Mesenteric fat pad (tissue), 1 donor: ENCODE measurements at regions not wholly inside any gene's neighbourhood (a gene's known extent, or its start where the extent isn't known, plus 50 kb on each side); places are given as distances from the start of the nearest gene placed in this dataset.

Experiments used
- DNase-seq: peaks from one replicate; pipeline ENCODE4 v3.0.0-alpha.2; 2020; ENCODE audit warnings: low spot score
- donor health status: DM: yes; HTN: yes; CAD: no.

DNA sequence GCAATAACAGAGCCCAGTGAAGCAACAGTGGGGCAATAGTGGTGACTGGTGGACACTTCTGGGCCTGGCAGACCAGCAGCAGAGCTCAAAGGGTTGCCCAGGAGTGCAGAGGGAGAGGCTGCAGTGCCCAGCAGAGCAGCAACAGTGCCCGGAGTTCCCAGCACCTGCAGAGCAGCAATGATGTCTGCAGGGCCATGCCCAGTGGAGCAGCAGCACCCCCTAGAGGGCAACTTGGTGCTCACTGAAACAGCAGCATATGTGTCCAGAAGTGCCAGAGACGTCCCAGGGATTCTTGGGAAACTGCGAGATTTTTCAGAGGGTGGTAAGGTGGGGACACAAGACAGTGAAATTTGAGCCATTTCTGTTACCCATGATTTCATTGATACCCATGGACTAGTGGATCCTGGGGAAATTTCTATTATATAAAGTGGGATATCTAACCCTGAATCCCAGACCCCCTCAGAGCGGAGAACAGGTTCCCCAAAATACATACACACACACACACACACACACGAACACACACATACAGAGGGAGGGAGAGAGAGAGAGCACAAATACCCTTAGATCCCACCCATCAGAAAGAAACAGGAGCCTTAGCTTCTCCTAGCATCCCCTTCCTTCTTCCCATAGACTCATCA, 156.9 kb upstream of the GJB5 start:
- DNase-seq: no peak

DNA sequence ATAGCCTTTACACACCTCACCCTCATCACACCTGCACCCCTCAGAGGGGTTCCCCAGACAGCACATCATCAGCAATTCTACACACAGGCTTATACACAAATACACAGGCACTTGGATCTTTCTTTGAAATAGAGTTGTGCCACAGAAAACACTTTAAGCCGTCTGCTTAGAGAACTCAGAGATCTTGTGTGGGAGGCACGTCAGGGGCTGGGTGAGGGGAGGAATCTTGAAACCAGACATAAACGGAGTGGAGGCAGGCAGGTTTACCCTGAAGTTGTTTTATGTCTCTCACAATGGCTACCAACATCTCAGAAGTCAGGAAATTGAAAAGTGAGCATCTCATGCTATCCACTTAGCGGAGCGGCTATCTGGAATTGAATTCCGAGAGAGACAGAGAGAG, 151.9 kb upstream of the GJB5 start:
- no peak for DNase-seq

DNA sequence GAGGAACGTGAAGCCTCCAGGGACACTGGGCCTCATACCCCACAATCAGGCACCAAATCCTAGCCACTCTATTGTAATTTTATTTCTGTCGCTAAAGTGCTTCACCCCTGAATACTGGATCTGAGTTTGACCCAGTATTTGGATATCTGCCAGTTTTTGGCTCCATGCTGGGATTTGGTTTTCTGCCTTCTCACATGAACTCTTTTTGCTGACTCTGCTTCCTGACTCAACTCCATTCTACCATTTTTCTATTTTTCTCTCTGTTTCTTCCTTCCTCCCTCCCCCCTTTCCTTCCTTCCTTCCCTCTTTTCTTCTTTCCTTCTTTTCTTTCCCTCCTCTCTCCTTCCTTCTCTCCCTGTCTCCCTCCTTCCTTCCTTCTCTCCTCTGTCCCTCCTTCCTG, 151.3 kb upstream of the GJB5 start:
- no peak for DNase-seq

DNA sequence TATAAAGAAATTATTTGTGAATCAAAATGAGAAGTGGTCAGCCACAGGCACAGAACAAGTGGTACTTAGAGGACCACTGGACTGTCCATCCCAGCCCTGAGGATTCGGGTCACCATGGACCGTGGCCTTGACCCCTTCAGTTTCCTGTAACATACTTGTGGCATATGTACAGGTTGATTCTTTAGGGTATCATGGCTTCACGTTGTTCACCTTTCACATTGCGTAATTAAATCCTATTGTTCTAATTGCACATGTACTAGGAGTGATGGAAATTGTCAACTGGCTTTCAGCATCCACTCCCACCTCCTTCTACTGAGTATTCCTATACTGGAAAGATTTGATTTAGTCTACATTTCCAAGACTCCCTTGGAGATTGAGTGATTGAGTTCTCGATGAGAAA, 148.3 kb upstream of the GJB5 start:
- DNase-seq: no peak

DNA sequence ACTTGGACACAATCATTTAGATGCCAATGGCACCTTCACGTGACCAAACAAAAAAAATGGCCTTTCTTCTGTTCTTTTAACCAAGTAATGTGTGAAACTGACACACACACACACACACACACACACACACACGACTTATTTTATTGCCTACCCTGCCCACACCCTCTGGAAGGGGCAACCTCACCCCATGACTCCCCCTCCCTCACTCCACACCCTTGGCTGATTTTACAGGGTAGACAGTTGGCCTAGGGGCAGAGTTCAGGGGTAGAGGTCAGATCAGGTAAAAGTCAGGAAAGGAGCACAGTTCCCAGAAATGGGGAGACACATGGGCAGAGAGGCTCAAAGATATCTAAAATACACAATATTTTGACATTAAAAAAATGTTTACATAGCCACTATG, 144.8 kb upstream of the GJB5 start:
- DNase-seq: no peak

GRCh38 chr1:34611571-34611970, 143.3 kb upstream of the GJB5 start:
- no peak for DNase-seq

DNA sequence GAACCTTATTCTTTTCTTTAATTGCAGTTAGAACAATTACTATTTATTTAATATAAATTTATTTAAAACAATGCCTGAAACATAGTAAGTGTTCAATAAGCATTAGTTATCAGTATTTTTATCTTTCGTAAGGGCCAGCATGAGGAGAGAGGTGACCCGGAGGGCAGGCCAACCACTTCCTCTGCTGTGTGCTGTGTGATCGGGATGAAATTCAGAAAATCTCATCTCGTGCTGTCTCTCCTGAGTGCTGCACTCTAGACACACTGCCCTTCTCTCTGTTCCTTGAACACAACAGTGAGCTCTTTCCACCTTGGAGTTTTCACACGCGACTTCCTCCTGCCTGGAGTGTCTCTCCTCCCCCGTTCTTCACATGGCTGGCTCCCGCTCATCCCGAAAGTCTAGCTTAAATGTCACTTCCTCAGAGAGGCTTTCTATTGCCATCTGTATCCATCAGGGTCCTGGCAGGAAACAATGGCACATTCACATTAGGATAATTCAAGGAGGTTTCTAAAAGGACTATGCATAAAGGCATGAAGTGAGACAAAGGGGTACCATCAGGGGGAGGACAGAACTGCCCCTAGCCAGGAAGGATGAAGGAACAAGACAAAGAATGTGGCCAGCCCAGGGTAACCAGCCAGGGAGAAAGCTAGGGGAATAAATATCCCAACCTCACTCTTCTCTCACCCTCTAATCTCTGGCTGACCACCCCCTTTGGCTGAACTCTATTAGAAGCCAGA, 142.6 kb upstream of the GJB5 start:
- no peak for DNase-seq

DNA sequence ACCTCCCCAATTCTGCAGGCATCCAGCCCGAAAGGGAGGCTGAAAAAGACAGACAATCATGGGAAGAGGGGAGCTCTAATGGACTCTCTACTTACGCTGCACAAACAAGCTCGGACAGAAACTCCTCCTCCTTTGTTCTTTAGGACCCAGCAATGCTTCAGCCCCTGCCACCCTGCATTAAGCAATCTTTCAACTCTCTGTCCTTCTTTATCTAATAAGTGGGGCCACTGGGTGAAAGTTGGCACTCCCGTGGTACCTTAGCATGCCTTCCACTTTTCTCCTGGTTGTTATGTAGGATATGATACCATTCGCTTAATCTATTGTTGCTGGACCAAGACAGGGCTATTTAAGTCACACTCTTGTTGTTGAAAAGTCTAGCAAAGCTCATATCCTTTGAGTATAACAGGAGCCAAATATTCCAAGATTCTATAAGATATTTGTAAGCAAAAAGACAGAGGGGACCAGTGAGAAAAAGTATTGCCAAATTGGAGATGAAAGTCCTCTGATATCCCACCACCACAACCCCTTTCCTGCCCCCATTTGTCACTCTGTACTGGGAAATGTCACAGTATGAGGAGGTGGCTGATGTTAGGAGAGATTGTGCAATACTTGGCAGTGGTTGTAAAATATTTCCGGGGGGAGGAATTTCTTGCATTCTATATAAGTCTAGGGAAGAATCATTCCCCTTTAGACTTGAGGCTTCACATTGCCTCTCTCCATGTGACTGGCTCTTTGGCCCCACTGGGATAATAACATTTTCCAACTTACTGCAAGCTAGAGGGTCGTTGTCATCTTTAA, 137.3 kb upstream of the GJB5 start:
- no peak for DNase-seq

- no peak for DNase-seq
Observed at GRCh38 chr1:34618381-34618780, 136.5 kb upstream of the GJB5 start.

GRCh38 chr1:34619256-34619655, 135.6 kb upstream of the GJB5 start:
- DNase-seq: no peak

GRCh38 chr1:34621916-34622315, 132.9 kb upstream of the GJB5 start:
- no peak for DNase-seq

DNA sequence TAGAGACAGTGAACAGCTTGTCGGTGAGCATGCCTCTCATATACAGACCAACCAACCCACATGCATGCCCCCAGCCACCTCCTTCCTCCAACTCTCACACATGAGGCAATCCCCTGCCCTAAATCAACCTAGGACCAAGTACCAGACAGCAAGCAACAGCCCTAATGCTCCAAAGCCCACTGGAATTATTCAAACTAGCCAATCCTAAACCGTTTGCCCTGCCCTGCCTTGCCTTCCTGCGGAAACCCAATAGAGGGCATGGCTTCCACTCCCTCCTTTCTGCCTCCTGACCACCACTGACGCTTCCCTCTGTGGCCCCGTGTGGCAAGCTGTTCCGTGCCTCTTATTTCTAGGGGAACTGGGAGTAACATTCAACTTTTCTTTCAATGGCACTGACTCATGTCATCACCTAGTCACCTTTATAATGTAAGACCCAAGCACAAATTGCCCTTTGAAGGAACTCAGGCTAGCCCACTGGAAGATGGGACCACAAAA, 129.3 kb upstream of the GJB5 start:
- DNase-seq: no peak

DNA sequence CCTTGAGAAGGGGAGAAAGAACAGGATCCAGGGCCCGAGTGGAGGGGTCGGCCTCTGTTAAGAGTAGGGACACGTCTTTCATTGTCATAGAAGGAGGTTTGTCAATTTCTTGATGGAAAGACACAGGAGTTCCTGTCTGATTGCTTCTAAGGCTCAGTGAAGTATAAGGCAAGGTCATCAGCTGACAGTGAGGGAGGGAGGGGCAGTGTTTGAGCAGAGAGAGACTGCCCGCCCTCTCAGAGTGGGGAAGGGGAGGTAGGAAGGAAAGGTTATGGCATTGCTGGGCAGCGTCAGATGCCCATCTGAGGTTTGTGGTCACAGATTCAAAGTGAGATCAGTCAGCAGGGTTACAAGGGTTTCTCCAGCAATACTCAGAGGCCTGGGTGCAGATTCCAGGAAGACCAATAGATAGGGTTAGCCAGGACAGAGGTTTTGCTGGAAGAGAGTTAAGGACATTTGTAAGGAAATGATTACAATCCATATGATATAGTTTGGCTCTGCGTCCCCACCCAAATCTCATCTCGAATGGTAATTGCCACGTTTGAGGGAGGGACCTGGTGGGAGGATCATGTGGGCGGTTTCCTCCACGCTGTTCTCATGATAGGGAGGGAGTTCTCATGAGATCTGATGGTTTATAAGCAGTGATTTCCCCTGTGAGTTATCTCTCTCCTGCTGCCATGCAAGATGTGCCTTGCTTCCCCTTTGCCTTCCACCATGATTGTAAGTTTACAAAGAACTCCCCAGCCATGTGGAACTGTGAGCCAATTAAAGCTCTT, 127.2 kb upstream of the GJB5 start:
- DNase-seq: no peak

- DNase-seq: no peak
Observed at GRCh38 chr1:34631126-34631525, 123.7 kb upstream of the GJB5 start.

GRCh38 chr1:34639701-34640100, 115.1 kb upstream of the GJB5 start:
- no peak for DNase-seq

DNA sequence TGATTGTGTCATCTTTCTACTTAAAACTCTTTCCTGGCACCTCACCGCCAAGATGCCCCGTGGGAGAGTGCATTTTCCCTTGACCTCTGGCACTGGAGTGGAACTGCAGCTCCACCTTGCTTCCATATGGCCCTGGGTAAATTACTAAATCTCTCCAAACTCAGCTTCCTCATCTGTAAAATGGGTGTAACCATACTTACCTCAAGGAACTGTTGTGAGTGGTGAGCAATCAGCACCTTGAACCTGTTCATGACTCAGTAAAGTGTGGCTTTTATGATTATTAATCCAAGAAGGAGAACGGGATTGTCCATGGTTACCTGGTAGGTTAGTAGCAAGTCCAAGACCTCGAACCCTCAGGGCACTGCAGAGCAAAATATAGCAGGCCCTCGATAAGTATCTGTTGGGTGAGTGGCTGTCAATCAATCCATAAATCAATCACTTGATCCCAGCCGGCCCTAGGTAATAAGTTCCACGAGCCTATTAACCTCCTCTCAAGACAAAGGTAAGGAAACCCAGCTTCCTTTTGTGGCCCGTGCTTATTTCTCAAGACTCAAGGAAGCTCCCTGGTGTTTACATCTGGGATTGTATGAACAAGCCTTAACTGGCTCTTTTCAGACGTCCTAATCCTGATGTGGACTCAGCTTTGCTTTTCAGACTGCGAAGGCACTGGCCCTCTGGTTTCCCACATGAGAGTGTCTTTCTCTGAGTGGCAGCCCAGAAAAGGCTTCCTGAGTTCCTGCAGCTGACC, 114.0 kb upstream of the GJB5 start:
- DNase-seq: no peak

DNA sequence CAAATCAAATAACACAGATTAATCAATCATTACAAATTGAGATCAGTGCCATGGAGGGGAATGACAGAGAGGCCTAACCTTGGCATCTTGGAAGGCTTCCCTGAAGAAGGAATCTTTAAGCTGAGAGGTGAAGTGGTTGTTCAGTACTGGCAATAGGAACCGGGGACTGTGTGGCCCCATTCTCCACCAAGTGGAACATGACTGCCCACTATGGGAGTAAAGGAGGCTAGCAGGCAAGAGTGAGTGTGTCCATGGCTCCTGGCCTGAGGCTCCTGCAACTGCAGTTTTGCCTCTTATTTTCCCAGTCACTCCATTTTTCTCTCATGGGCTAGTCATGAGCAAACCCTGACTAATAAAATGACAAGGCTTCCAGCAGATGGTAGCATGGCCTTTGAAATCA, 112.2 kb upstream of the GJB5 start:
- no peak for DNase-seq

- DNase-seq: no peak
Observed at GRCh38 chr1:34645109-34645688, 109.6 kb upstream of the GJB5 start.

DNA sequence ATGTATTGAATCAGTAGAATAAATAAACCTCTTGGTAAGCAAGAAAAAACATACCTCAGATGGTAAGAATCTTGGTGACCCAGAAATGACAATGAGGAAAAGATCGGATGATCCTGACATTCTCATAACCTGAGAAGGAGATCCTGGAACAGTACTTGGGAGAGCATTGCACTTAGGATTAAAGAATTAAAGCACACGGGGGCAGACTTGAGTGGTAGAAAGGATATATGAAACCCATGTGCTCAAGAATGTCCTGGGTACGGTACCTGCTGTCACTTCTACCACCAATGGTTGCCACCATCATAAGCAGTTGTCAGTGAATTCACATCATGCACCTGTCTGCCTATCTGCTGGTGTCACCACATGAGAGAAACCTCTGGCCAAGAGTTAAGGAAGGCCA, 108.9 kb upstream of the GJB5 start:
- DNase-seq: no peak

DNA sequence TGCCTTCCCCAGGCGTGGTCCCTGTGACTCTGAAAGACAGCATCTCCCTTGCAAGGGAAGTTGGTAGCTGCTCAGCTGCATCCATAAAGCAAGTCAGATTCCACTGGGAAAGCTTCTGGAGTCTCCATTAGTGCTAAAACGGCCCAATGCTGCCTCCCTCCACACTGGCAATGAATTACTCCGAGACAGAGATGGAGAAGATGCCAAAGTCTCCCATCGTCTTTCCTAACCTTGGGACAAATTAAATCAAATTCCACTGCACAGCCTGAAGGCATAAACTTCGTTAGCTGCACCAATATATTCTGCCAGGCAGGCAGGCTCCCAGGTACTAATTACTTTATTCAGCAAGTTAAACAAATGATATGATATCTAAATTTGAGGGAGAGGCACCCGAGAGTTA, 106.3 kb upstream of the GJB5 start:
- no peak for DNase-seq
